Amniotic epithelial cell (primary cell): ENCODE measurements at regions not wholly inside any gene's neighbourhood (a gene's known extent, or its start where the extent isn't known, plus 50 kb on each side); places are given as distances from the start of the nearest gene placed in this dataset.
"Not testable (repeated sequence)": the region's sequence is repeated elsewhere in the genome, so short reads cannot be mapped to it uniquely, and the experiment has no call there.

ENCODE experiments used
- DNase-seq: peaks from one replicate; pipeline ENCODE4 v3.0.0-alpha.2; 2010; ENCODE audit warnings: low read depth

GRCh38 chr4:67332627-67333026, 212.7 kb downstream of the CENPC start:
- DNase-seq = peak; percentile 12

- no peak for DNase-seq
Measured at GRCh38 chr4:67328393-67328792, 216.9 kb downstream of the CENPC start.

- DNase-seq = no peak
Measured at GRCh38 chr4:67328018-67328278, 217.4 kb downstream of the CENPC start.

GRCh38 chr4:67327245-67328017, 217.9 kb downstream of the CENPC start:
- peak; percentile 40 for DNase-seq

- DNase-seq = no peak
Measured at GRCh38 chr4:67325791-67326190, 219.5 kb downstream of the CENPC start.

GRCh38 chr4:67320645-67321044, 224.7 kb downstream of the CENPC start:
- DNase-seq = peak; percentile 17

GRCh38 chr4:67319607-67320006, 225.7 kb downstream of the CENPC start:
- DNase-seq = not testable (repeated sequence)

GRCh38 chr4:67300497-67301185, 244.7 kb downstream of the CENPC start:
- not testable (repeated sequence) for DNase-seq

- no peak for DNase-seq
Measured at GRCh38 chr4:67292636-67293035, 252.7 kb downstream of the CENPC start.

GRCh38 chr4:67292045-67292444, 253.3 kb downstream of the CENPC start:
- DNase-seq = no peak

- no peak for DNase-seq
Measured at GRCh38 chr4:67291644-67292043, 253.7 kb downstream of the CENPC start.

GRCh38 chr4:67288964-67289363, 256.3 kb downstream of the CENPC start:
- peak; percentile 53 for DNase-seq

GRCh38 chr4:67286724-67287123, 258.6 kb downstream of the CENPC start:
- no peak for DNase-seq

GRCh38 chr4:67282749-67283148, 262.6 kb downstream of the CENPC start:
- no peak for DNase-seq

GRCh38 chr4:67275179-67275750, 270.0 kb downstream of the CENPC start:
- no peak for DNase-seq

- DNase-seq = not testable (repeated sequence)
Measured at GRCh38 chr4:67274671-67275070, 270.6 kb downstream of the CENPC start.

GRCh38 chr4:67273666-67274065, 271.6 kb downstream of the CENPC start:
- DNase-seq = no peak

- no peak for DNase-seq
Measured at GRCh38 chr4:67261971-67262370, 283.3 kb downstream of the CENPC start.

- DNase-seq = no peak
Measured at GRCh38 chr4:67256388-67257043, 288.8 kb downstream of the CENPC start.

GRCh38 chr4:67250131-67250896, 295.0 kb downstream of the CENPC start:
- DNase-seq = no peak

- no peak for DNase-seq
Measured at GRCh38 chr4:67236788-67237187, 308.5 kb downstream of the CENPC start.

GRCh38 chr4:67236318-67236717, 309.0 kb downstream of the CENPC start:
- DNase-seq = no peak
